Nephron progenitor cell (in vitro differentiated cells): ENCODE measurements at regions not wholly inside any gene's neighbourhood (a gene's known extent, or its start where the extent isn't known, plus 50 kb on each side); places are given as distances from the start of the nearest gene placed in this dataset.

Source experiments
- DNase-seq: peaks from one replicate; pipeline ENCODE4 v3.0.0; 2021
- H3K27ac Mint-ChIP-seq: 2 replicates; pipeline ENCODE4 v1.8.0; 2021; ENCODE audit warnings: mild to moderate bottlenecking, moderate library complexity, mixed read lengths
- H3K27me3 Mint-ChIP-seq: 2 replicates; pipeline ENCODE4 v1.8.0; 2021; ENCODE audit warnings: mild to moderate bottlenecking, low read depth, mixed read lengths; ENCODE audit not compliant: poor library complexity
- H3K36me3 Mint-ChIP-seq: 2 replicates; pipeline ENCODE4 v1.8.0; 2021; ENCODE audit warnings: low read depth, mixed read lengths
- H3K4me1 Mint-ChIP-seq: 2 replicates; pipeline ENCODE4 v1.8.0; 2021; ENCODE audit warnings: mixed read lengths
- H3K4me3 Mint-ChIP-seq: 2 replicates; pipeline ENCODE4 v1.8.0; 2021; ENCODE audit warnings: mild to moderate bottlenecking, moderate library complexity, mixed read lengths
- H3K9me3 Mint-ChIP-seq: 2 replicates; pipeline ENCODE4 v1.8.0; 2021; ENCODE audit warnings: mild to moderate bottlenecking, moderate library complexity, mixed read lengths
- CTCF ChIP-seq: fragments of 200-600 bp; sonication (generic); IDR thresholded peaks from 2 replicates; pipeline ENCODE4 v1.5.0; 2021; ENCODE audit warnings: antibody characterized with exemption

GRCh38 chr5:175579742-175580432 lies 78.0 kb upstream of the HRH2 start:
- peaks cover 10% of the 10 kb centered on the region for H3K27me3 Mint-ChIP-seq
- no peaks in the 10 kb centered on the region for H3K36me3 Mint-ChIP-seq
- no peak overlapping the region for H3K4me3 Mint-ChIP-seq
- peaks cover 11% of the 10 kb centered on the region for H3K9me3 Mint-ChIP-seq
- H3K4me1 Mint-ChIP-seq: peaks cover 14% of the 10 kb centered on the region
- DNase-seq: no peak
- H3K27ac Mint-ChIP-seq: no peak overlapping the region
- no peak for TF ChIP-seq CTCF

GRCh38 chr5:175582697-175583096 lies 75.2 kb upstream of the HRH2 start:
- Mint-ChIP-seq H3K4me1 (peaks cover 2% of the 10 kb centered on the region), H3K4me3 (no peak overlapping the region), H3K27ac (no peak overlapping the region), H3K27me3 (peaks cover 12% of the 10 kb centered on the region), H3K9me3 (peaks cover 15% of the 10 kb centered on the region), H3K36me3 (no peaks in the 10 kb centered on the region)
- no peak for DNase-seq
- TF ChIP-seq CTCF: no peak

- no peaks in the 10 kb centered on the region for H3K36me3 Mint-ChIP-seq
Measured at GRCh38 chr5:175585567-175585966, 72.3 kb upstream of the HRH2 start.

GRCh38 chr5:175588709-175589429 lies 69.0 kb upstream of the HRH2 start:
- no peak overlapping the region for H3K4me3 Mint-ChIP-seq
- H3K36me3 Mint-ChIP-seq: no peaks in the 10 kb centered on the region
- H3K27me3 Mint-ChIP-seq: peaks cover 12% of the 10 kb centered on the region
- TF ChIP-seq CTCF: no peak
- DNase-seq: no peak
- no peak overlapping the region for H3K27ac Mint-ChIP-seq
- peaks cover 14% of the 10 kb centered on the region for H3K9me3 Mint-ChIP-seq
- H3K4me1 Mint-ChIP-seq: peaks cover 11% of the 10 kb centered on the region

More at GRCh38 chr5:175585567-175585966, 72.3 kb upstream of the HRH2 start:
- peaks cover 8% of the 10 kb centered on the region for H3K4me1 Mint-ChIP-seq
- no peak for DNase-seq
- TF ChIP-seq CTCF: no peak
- H3K27me3 Mint-ChIP-seq: peaks cover 12% of the 10 kb centered on the region
- H3K9me3 Mint-ChIP-seq: peaks cover 23% of the 10 kb centered on the region
- no peak overlapping the region for H3K27ac Mint-ChIP-seq
- no peak overlapping the region for H3K4me3 Mint-ChIP-seq

GRCh38 chr5:175589714-175590113 lies 68.2 kb upstream of the HRH2 start:
- peaks cover 11% of the 10 kb centered on the region for H3K4me1 Mint-ChIP-seq
- H3K9me3 Mint-ChIP-seq: peaks cover 15% of the 10 kb centered on the region
- no peaks in the 10 kb centered on the region for H3K36me3 Mint-ChIP-seq
- no peak overlapping the region for H3K4me3 Mint-ChIP-seq
- no peak for DNase-seq
- H3K27me3 Mint-ChIP-seq: peaks cover 12% of the 10 kb centered on the region
- no peak for TF ChIP-seq CTCF
- no peak overlapping the region for H3K27ac Mint-ChIP-seq
